Lower lobe of right lung (tissue), 2 donors: ENCODE measurements at regions not wholly inside any gene's neighbourhood (a gene's known extent, or its start where the extent isn't known, plus 50 kb on each side); places are given as distances from the start of the nearest gene placed in this dataset.
"Not testable (repeated sequence)": the region's sequence is repeated elsewhere in the genome, so short reads cannot be mapped to it uniquely, and the experiment has no call there.

Experiments used
- ATAC-seq, 2 donors: fragments of 200-7000 bp; cut with Tn5 transposase; one replicate each; pipeline ENCODE4 v1.9.1; 2020 to 2022; ENCODE audit warnings: mild to moderate bottlenecking in 2 of 2, moderate library complexity in 2 of 2
- DNase-seq: peaks from one replicate; pipeline ENCODE4 v3.0.0-alpha.2; 2020
- H3K27ac ChIP-seq: fragments of 200-600 bp; one replicate; pipeline ENCODE4 v1.8.0; 2022
- H3K27me3 ChIP-seq: fragments of 200-600 bp; one replicate; pipeline ENCODE4 v1.8.0; 2022; ENCODE audit warnings: low read depth
- H3K36me3 ChIP-seq: fragments of 200-600 bp; one replicate; pipeline ENCODE4 v1.8.0; 2022; ENCODE audit warnings: mild to moderate bottlenecking
- H3K4me1 ChIP-seq: fragments of 200-600 bp; one replicate; pipeline ENCODE4 v1.8.0; 2022
- H3K4me3 ChIP-seq: fragments of 200-600 bp; one replicate; pipeline ENCODE4 v1.8.0; 2022; ENCODE audit warnings: mild to moderate bottlenecking
- H3K9me3 ChIP-seq: fragments of 200-600 bp; one replicate; pipeline ENCODE4 v1.8.0; 2022
- CTCF ChIP-seq: fragments of 200-600 bp; IDR thresholded peaks from one replicate; pipeline ENCODE4 v1.8.0; 2022; ENCODE audit warnings: antibody characterized with exemption, mild to moderate bottlenecking
- intact Hi-C: fragments of 100-400 bp; cut with DNase I; formaldehyde crosslinking; loops from one replicate; pipeline ENCODE4 v1.11.0; 2022
- donor health status: DM: no; HTN: yes; CAD: no; lungs with severe emphysema.

GRCh38 chr15:49721621-49722020 lies 100.8 kb downstream of the DTWD1 start:
- H3K4me3 ChIP-seq: no peak overlapping the region
- peaks cover 11% of the 10 kb centered on the region for H3K4me1 ChIP-seq
- H3K27me3 ChIP-seq: no peaks in the 10 kb centered on the region
- H3K27ac ChIP-seq: no peak overlapping the region
- no peak for DNase-seq
- intact Hi-C loops: no loop called here
- H3K9me3 ChIP-seq: peaks cover 6% of the 10 kb centered on the region
- no peaks in the 10 kb centered on the region for H3K36me3 ChIP-seq
- no peak for ATAC-seq
- TF ChIP-seq CTCF: no peak

GRCh38 chr15:49723981-49724380 lies 103.1 kb downstream of the DTWD1 start:
- Histone ChIP-seq H3K4me1 (peaks cover 11% of the 10 kb centered on the region), H3K36me3 (no peaks in the 10 kb centered on the region), H3K9me3 (peaks cover 11% of the 10 kb centered on the region), H3K4me3 (no peak overlapping the region), H3K27ac (no peak overlapping the region), H3K27me3 (no peaks in the 10 kb centered on the region)
- DNase-seq (no peak), ATAC-seq (no peak)
- no peak for TF ChIP-seq CTCF
- intact Hi-C loops: no loop called here

- no peak for TF ChIP-seq CTCF
- DNase-seq: no peak
- H3K36me3 ChIP-seq: no peaks in the 10 kb centered on the region
- H3K27ac ChIP-seq: no peak overlapping the region
- intact Hi-C loops: no loop called here
- no peaks in the 10 kb centered on the region for H3K27me3 ChIP-seq
- ATAC-seq: no peak
- H3K4me1 ChIP-seq: no peaks in the 10 kb centered on the region
- peaks cover 6% of the 10 kb centered on the region for H3K9me3 ChIP-seq
- H3K4me3 ChIP-seq: no peak overlapping the region
Observed at GRCh38 chr15:49731187-49732099, 110.6 kb downstream of the DTWD1 start.

GRCh38 chr15:49732109-49732508 lies 111.3 kb downstream of the DTWD1 start:
- H3K4me3 ChIP-seq, DNase-seq, H3K27me3 ChIP-seq, ATAC-seq, H3K36me3 ChIP-seq, H3K27ac ChIP-seq, H3K9me3 ChIP-seq, H3K4me1 ChIP-seq, intact Hi-C loops: not testable (repeated sequence)

GRCh38 chr15:49734089-49734488 lies 113.2 kb downstream of the DTWD1 start:
- H3K4me1 ChIP-seq, intact Hi-C loops, H3K27me3 ChIP-seq, H3K9me3 ChIP-seq, H3K27ac ChIP-seq, H3K4me3 ChIP-seq, H3K36me3 ChIP-seq, DNase-seq, ATAC-seq: not testable (repeated sequence)

GRCh38 chr15:49734831-49735508 lies 114.1 kb downstream of the DTWD1 start:
- H3K27me3 ChIP-seq: no peaks in the 10 kb centered on the region
- no peaks in the 10 kb centered on the region for H3K9me3 ChIP-seq
- no peak overlapping the region for H3K27ac ChIP-seq
- H3K36me3 ChIP-seq: no peaks in the 10 kb centered on the region
- no peak for DNase-seq
- TF ChIP-seq CTCF: no peak
- H3K4me3 ChIP-seq: no peak overlapping the region
- ATAC-seq: no peak
- intact Hi-C loops: no loop called here
- H3K4me1 ChIP-seq: no peaks in the 10 kb centered on the region
